ENCODE measurements at regions not wholly inside any gene's neighbourhood (a gene's known extent, or its start where the extent isn't known, plus 50 kb on each side); places are given as distances from the start of the nearest gene placed in this dataset.

DNA sequence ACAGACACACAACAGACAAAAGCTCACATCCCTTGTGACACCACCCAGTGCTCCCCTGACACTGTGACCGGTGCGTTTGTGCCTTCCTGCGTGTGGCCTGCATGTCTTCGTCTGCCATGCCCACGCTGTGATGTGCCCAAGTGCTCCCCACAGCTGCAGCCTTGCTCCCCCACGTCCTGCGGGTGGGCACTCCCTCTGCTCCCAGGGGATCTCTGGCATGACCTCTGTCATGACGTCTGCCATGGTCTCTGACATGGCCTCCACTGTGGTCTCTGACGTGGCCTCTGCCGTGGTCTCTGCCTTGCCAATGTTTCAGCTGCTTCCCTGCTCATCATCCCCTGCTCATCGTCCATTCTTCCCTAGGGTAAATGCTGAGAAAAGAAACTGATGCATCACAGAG lies 200.9 kb downstream of the DLL1 start:
- TF ChIP-seq, protein P1, sequence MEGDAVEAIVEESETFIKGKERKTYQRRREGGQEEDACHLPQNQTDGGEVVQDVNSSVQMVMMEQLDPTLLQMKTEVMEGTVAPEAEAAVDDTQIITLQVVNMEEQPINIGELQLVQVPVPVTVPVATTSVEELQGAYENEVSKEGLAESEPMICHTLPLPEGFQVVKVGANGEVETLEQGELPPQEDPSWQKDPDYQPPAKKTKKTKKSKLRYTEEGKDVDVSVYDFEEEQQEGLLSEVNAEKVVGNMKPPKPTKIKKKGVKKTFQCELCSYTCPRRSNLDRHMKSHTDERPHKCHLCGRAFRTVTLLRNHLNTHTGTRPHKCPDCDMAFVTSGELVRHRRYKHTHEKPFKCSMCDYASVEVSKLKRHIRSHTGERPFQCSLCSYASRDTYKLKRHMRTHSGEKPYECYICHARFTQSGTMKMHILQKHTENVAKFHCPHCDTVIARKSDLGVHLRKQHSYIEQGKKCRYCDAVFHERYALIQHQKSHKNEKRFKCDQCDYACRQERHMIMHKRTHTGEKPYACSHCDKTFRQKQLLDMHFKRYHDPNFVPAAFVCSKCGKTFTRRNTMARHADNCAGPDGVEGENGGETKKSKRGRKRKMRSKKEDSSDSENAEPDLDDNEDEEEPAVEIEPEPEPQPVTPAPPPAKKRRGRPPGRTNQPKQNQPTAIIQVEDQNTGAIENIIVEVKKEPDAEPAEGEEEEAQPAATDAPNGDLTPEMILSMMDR (IDR thresholded peaks at IDR 0.05) = no peak
- TF ChIP-seq POLR2AphosphoS5 (IDR thresholded peaks at IDR 0.05) (no peak), POLR2A (IDR thresholded peaks at IDR 0.05) (no peak)

All from upper lobe of left lung (tissue), 4 donors.